ENCODE measurements at regions not wholly inside any gene's neighbourhood (a gene's known extent, or its start where the extent isn't known, plus 50 kb on each side); places are given as distances from the start of the nearest gene placed in this dataset.

DNA sequence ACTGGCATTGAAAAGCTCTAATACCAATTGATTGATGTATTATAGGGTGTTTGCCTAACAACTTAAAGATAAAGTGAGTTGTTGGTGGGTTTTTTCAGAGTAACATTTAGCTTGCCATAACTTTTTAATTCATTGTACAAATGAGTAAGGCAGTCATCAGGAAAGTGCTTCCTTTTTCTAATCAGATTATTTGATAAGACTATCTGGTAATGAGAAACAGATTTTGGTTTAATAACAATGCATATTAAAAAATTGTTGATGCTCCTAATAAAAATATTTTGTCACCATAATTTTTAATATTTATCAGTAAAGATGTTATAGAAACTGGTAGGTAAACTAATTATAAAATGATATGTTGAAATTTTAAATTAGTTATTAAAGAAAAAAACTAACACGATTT, 51.3 kb downstream of the BLTP1 start:
- H3K4me2 ChIP-seq (ENCODE audit: low read depth, low read length, poor library complexity, severe bottlenecking) = no peak overlapping the region
- no peak overlapping the region for H3K9ac ChIP-seq (ENCODE audit: low read length)
- no peaks in the 10 kb centered on the region for H4K20me1 ChIP-seq (ENCODE audit: insufficient read depth, low read depth, low read length)
- no peak overlapping the region for H3K27ac ChIP-seq (ENCODE audit: low read length)
- H3K4me1 ChIP-seq (ENCODE audit: low read length) = no peaks in the 10 kb centered on the region
- no peaks in the 10 kb centered on the region for H3K9me2 ChIP-seq (replicated peaks; ENCODE audit: insufficient read depth, low read length)
- H3K79me2 ChIP-seq (ENCODE audit: low read length) = 0 out of 2 replicates have a peak, but pooled peaks cover 7% of the 10 kb centered on the region
- no peak overlapping the region for H3K4me3 ChIP-seq (ENCODE audit: low read length)
- no peak overlapping the region for H2AFZ ChIP-seq (ENCODE audit: low read length)
- DNase-seq = no peak
- H3K36me3 ChIP-seq (ENCODE audit: insufficient read depth, low read length) = peaks cover 26% of the 10 kb centered on the region; the same call in 1 of the 2 replicates
- no peaks in the 10 kb centered on the region for H3K9me3 ChIP-seq (ENCODE audit: low read length)
- H3K27me3 ChIP-seq (ENCODE audit: low read length) = no peaks in the 10 kb centered on the region

DNA sequence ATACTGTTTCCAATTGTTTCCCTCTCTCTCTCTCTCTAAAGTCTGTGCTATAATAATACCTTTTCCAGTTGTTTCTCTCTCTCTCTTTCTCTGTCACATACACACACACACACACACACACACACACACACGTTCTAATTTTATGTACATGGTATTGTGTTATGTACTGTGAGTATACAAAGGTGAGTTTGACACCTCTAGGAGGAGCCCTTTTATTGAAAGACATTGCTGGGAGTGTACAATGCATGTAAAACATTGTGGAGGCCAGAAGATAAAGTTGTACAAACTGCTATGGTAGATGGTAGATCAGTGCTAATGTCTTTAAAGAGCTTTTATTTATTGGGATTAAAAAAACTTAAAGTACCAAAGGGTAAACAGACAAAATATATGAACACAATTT, 53.6 kb downstream of the BLTP1 start:
- DNase-seq = no peak
- Histone ChIP-seq H3K36me3 (ENCODE audit: insufficient read depth, low read length) (peaks cover 33% of the 10 kb centered on the region; the same call in 1 of the 2 replicates), H3K79me2 (ENCODE audit: low read length) (0 out of 2 replicates have a peak, but pooled peaks cover 6% of the 10 kb centered on the region)

DNA sequence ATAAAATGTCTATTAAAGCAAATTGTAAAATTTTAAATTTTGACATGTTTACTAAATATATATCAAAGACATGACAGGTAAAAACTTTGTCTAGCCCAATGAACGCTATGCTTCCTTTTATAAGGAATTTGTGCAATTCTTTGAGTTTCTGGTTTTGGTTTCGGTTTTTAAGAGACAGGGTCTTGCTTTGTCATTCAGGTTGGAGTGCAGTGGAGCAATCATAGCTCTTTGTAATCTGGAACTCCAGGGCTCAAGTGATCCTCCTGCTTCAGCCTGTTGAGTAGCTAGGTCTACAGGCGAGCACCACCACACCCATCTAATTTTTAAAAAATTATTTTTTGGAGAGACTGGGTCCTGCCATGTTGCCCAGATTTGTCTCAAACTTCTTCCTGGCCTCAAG, 60.7 kb downstream of the BLTP1 start:
- H3K4me1 ChIP-seq (ENCODE audit: low read length) = no peaks in the 10 kb centered on the region
- no peaks in the 10 kb centered on the region for H3K9me2 ChIP-seq (replicated peaks; ENCODE audit: insufficient read depth, low read length)
- H3K9me3 ChIP-seq (ENCODE audit: low read length) = no peaks in the 10 kb centered on the region
- H3K9ac ChIP-seq (ENCODE audit: low read length) = no peak overlapping the region
- H3K4me2 ChIP-seq (ENCODE audit: low read depth, low read length, poor library complexity, severe bottlenecking) = no peak overlapping the region
- H3K4me3 ChIP-seq (ENCODE audit: low read length) = no peak overlapping the region
- H4K20me1 ChIP-seq (ENCODE audit: insufficient read depth, low read depth, low read length) = no peaks in the 10 kb centered on the region
- peaks cover 16% of the 10 kb centered on the region for H3K79me2 ChIP-seq (ENCODE audit: low read length)
- no peak overlapping the region for H3K27ac ChIP-seq (ENCODE audit: low read length)
- no peaks in the 10 kb centered on the region for H3K27me3 ChIP-seq (ENCODE audit: low read length)
- DNase-seq = no peak
- peaks cover 27% of the 10 kb centered on the region; the same call in 1 of the 2 replicates for H3K36me3 ChIP-seq (ENCODE audit: insufficient read depth, low read length)
- H2AFZ ChIP-seq (ENCODE audit: low read length) = no peak overlapping the region

More for the DNA sequence above, 53.6 kb downstream of the BLTP1 start:
- Histone ChIP-seq H4K20me1 (ENCODE audit: insufficient read depth, low read depth, low read length) (no peaks in the 10 kb centered on the region), H3K9me2 (replicated peaks; ENCODE audit: insufficient read depth, low read length) (no peaks in the 10 kb centered on the region), H3K9ac (ENCODE audit: low read length) (no peak overlapping the region), H3K27me3 (ENCODE audit: low read length) (no peaks in the 10 kb centered on the region), H2AFZ (ENCODE audit: low read length) (no peak overlapping the region), H3K9me3 (ENCODE audit: low read length) (no peaks in the 10 kb centered on the region), H3K4me2 (ENCODE audit: low read depth, low read length, poor library complexity, severe bottlenecking) (no peak overlapping the region), H3K27ac (ENCODE audit: low read length) (no peak overlapping the region), H3K4me3 (ENCODE audit: low read length) (no peak overlapping the region), H3K4me1 (ENCODE audit: low read length) (no peaks in the 10 kb centered on the region)

DNA sequence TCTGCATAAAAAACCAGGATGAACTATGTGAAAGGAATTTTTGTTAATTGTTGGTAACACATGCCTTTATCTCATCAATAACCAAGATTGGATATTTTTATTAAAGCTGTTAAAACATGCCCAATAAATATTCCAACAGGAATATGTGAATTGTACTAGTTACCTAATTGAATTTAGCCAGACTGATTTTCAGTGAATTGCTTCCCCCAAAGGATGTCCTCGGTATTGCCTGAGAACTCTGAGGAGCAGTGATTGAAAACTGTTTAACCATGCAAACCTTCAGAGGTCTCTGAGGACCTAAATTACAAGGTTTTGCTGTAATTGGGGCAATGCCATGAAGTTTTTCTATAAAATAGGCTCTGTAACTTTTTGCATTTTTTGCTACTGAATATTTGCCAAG, 66.6 kb downstream of the BLTP1 start:
- no peaks in the 10 kb centered on the region for H3K9me2 ChIP-seq (replicated peaks; ENCODE audit: insufficient read depth, low read length)
- H2AFZ ChIP-seq (ENCODE audit: low read length) = no peak overlapping the region
- H3K27ac ChIP-seq (ENCODE audit: low read length) = no peak overlapping the region
- H3K4me2 ChIP-seq (ENCODE audit: low read depth, low read length, poor library complexity, severe bottlenecking) = no peak overlapping the region
- H3K9ac ChIP-seq (ENCODE audit: low read length) = no peak overlapping the region
- no peaks in the 10 kb centered on the region for H3K9me3 ChIP-seq (ENCODE audit: low read length)
- no peaks in the 10 kb centered on the region for H3K27me3 ChIP-seq (ENCODE audit: low read length)
- no peak overlapping the region for H3K4me3 ChIP-seq (ENCODE audit: low read length)
- no peaks in the 10 kb centered on the region for H3K4me1 ChIP-seq (ENCODE audit: low read length)
- H3K79me2 ChIP-seq (ENCODE audit: low read length) = peaks cover 21% of the 10 kb centered on the region
- peak; percentile 59 for DNase-seq
- H4K20me1 ChIP-seq (ENCODE audit: insufficient read depth, low read depth, low read length) = no peaks in the 10 kb centered on the region
- peaks cover 16% of the 10 kb centered on the region; the same call in 1 of the 2 replicates for H3K36me3 ChIP-seq (ENCODE audit: insufficient read depth, low read length)

GRCh38 chr4:122219356-122219755, 67.2 kb downstream of the BLTP1 start:
- no peaks in the 10 kb centered on the region for H4K20me1 ChIP-seq (ENCODE audit: insufficient read depth, low read depth, low read length)
- 0 out of 2 replicates have a peak, but pooled peaks cover 3% of the 10 kb centered on the region for H3K4me1 ChIP-seq (ENCODE audit: low read length)
- H3K4me2 ChIP-seq (ENCODE audit: low read depth, low read length, poor library complexity, severe bottlenecking) = no peak overlapping the region
- DNase-seq = no peak
- H3K9ac ChIP-seq (ENCODE audit: low read length) = no peak overlapping the region
- H3K9me3 ChIP-seq (ENCODE audit: low read length) = no peaks in the 10 kb centered on the region
- H2AFZ ChIP-seq (ENCODE audit: low read length) = no peak overlapping the region
- H3K79me2 ChIP-seq (ENCODE audit: low read length) = peaks cover 21% of the 10 kb centered on the region
- no peak overlapping the region for H3K4me3 ChIP-seq (ENCODE audit: low read length)
- H3K9me2 ChIP-seq (replicated peaks; ENCODE audit: insufficient read depth, low read length) = no peaks in the 10 kb centered on the region
- H3K36me3 ChIP-seq (ENCODE audit: insufficient read depth, low read length) = peaks cover 16% of the 10 kb centered on the region; the same call in 1 of the 2 replicates
- no peak overlapping the region for H3K27ac ChIP-seq (ENCODE audit: low read length)
- no peaks in the 10 kb centered on the region for H3K27me3 ChIP-seq (ENCODE audit: low read length)

DNA sequence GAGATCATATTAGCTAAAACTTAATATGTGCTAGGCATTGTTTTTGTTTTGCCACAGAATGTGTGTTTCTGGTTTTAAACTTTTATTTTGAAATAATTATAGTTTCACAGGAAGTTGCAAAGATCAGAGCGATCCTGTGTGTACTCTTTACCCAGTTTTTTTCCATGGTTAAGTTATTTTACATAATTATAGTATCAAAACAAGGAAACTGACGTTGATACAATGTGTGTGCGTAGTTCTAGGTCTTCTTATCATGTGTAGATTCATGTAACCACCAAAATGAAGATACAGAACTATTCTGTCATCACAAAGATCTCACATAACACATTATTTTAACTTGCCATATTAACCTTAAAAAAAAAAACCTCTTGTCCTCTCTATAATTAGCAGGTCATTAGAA, 69.2 kb downstream of the BLTP1 start:
- Histone ChIP-seq H3K9ac (ENCODE audit: low read length) (no peak overlapping the region), H3K27ac (ENCODE audit: low read length) (no peak overlapping the region), H3K9me2 (replicated peaks; ENCODE audit: insufficient read depth, low read length) (no peaks in the 10 kb centered on the region), H3K4me1 (ENCODE audit: low read length) (0 out of 2 replicates have a peak, but pooled peaks cover 3% of the 10 kb centered on the region), H3K79me2 (ENCODE audit: low read length) (peaks cover 19% of the 10 kb centered on the region), H2AFZ (ENCODE audit: low read length) (no peak overlapping the region), H3K4me2 (ENCODE audit: low read depth, low read length, poor library complexity, severe bottlenecking) (no peak overlapping the region), H3K4me3 (ENCODE audit: low read length) (no peak overlapping the region), H3K27me3 (ENCODE audit: low read length) (no peaks in the 10 kb centered on the region), H4K20me1 (ENCODE audit: insufficient read depth, low read depth, low read length) (no peaks in the 10 kb centered on the region), H3K9me3 (ENCODE audit: low read length) (no peaks in the 10 kb centered on the region), H3K36me3 (ENCODE audit: insufficient read depth, low read length) (peaks cover 16% of the 10 kb centered on the region; the same call in 1 of the 2 replicates)
- DNase-seq = no peak

DNA sequence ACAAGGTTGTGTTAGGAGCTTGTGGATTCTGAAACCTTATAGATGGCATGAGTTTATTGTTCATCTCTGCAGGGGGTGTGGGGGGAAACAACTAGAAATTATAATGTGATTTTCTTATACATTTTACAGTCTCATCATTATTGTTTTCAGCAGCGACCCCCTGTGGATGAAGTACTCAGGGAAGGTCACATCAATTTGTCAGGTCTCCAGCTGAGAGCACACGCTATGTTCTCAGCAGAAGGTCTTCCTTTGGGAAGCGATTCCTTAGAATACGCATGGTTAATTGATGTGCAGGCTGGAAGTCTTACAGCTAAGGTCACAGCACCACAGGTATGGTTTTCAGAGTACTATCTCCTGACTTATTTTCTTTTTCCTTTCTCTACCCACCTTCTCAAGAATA, 72.2 kb downstream of the BLTP1 start:
- Histone ChIP-seq H3K4me3 (ENCODE audit: low read length) (no peak overlapping the region), H3K27me3 (ENCODE audit: low read length) (no peaks in the 10 kb centered on the region), H2AFZ (ENCODE audit: low read length) (no peak overlapping the region), H3K9me2 (replicated peaks; ENCODE audit: insufficient read depth, low read length) (no peaks in the 10 kb centered on the region), H3K79me2 (ENCODE audit: low read length) (0 out of 2 replicates have a peak, but pooled peaks cover 3% of the 10 kb centered on the region), H3K9me3 (ENCODE audit: low read length) (no peaks in the 10 kb centered on the region), H3K27ac (ENCODE audit: low read length) (no peak overlapping the region), H3K36me3 (ENCODE audit: insufficient read depth, low read length) (peaks cover 15% of the 10 kb centered on the region; the same call in 1 of the 2 replicates), H3K4me2 (ENCODE audit: low read depth, low read length, poor library complexity, severe bottlenecking) (no peak overlapping the region), H3K4me1 (ENCODE audit: low read length) (0 out of 2 replicates have a peak, but pooled peaks cover 3% of the 10 kb centered on the region), H3K9ac (ENCODE audit: low read length) (no peak overlapping the region), H4K20me1 (ENCODE audit: insufficient read depth, low read depth, low read length) (no peaks in the 10 kb centered on the region)
- DNase-seq = peak; percentile 70

GRCh38 chr4:122227202-122227601, 75.1 kb downstream of the BLTP1 start:
- Histone ChIP-seq H3K36me3 (ENCODE audit: insufficient read depth, low read length) (peaks cover 16% of the 10 kb centered on the region; the same call in 1 of the 2 replicates), H3K27ac (ENCODE audit: low read length) (no peak overlapping the region)

More at GRCh38 chr4:122227202-122227601, 75.1 kb downstream of the BLTP1 start:
- Histone ChIP-seq H3K9me3 (ENCODE audit: low read length) (no peaks in the 10 kb centered on the region), H3K4me2 (ENCODE audit: low read depth, low read length, poor library complexity, severe bottlenecking) (no peak overlapping the region), H3K4me3 (ENCODE audit: low read length) (no peak overlapping the region), H2AFZ (ENCODE audit: low read length) (no peak overlapping the region), H3K9me2 (replicated peaks; ENCODE audit: insufficient read depth, low read length) (no peaks in the 10 kb centered on the region), H3K4me1 (ENCODE audit: low read length) (0 out of 2 replicates have a peak, but pooled peaks cover 3% of the 10 kb centered on the region), H3K27me3 (ENCODE audit: low read length) (no peaks in the 10 kb centered on the region), H3K9ac (ENCODE audit: low read length) (no peak overlapping the region), H3K79me2 (ENCODE audit: low read length) (0 out of 2 replicates have a peak, but pooled peaks cover 7% of the 10 kb centered on the region), H4K20me1 (ENCODE audit: insufficient read depth, low read depth, low read length) (no peaks in the 10 kb centered on the region)
- no peak for DNase-seq

Data from Karpas-422 (cell line).